T-helper 17 cell (primary cell): ENCODE measurements at regions not wholly inside any gene's neighbourhood (a gene's known extent, or its start where the extent isn't known, plus 50 kb on each side); places are given as distances from the start of the nearest gene placed in this dataset.
"Not testable (repeated sequence)": the region's sequence is repeated elsewhere in the genome, so short reads cannot be mapped to it uniquely, and the experiment has no call there.

Experiments
- ATAC-seq: fragments of 150-1000 bp; cut with Tn5 transposase; 2 replicates; pipeline ENCODE4 v1.10.0; 2021; ENCODE audit warnings: mild to moderate bottlenecking, moderate library complexity
- DNase-seq, 3 donors: peaks; one replicate each; pipeline versions ENCODE4 v3.0.0 to v3.0.0-alpha.2; 2020 to 2021
- H3K9me3 ChIP-seq: one replicate; pipeline ENCODE4 v1.7.0; 2013; ENCODE audit warnings: low read length, mild to moderate bottlenecking; ENCODE audit not compliant: control insufficient read depth, poor library complexity, severe bottlenecking
- H3K27ac Mint-ChIP-seq: one replicate; pipeline ENCODE4 v1.8.0; 2022; ENCODE audit warnings: mild to moderate bottlenecking, moderate library complexity, mixed read lengths
- H3K27me3 Mint-ChIP-seq: one replicate; pipeline ENCODE4 v1.8.0; 2022; ENCODE audit warnings: mixed read lengths
- H3K36me3 Mint-ChIP-seq: one replicate; pipeline ENCODE4 v1.8.0; 2022; ENCODE audit warnings: low read depth, mixed read lengths
- H3K4me1 Mint-ChIP-seq: one replicate; pipeline ENCODE4 v1.8.0; 2022; ENCODE audit warnings: mild to moderate bottlenecking, mixed read lengths
- H3K4me3 Mint-ChIP-seq: one replicate; pipeline ENCODE4 v1.8.0; 2022; ENCODE audit warnings: mild to moderate bottlenecking, moderate library complexity, mixed read lengths

GRCh38 chr7:45253368-45253767, 95.8 kb downstream of the RAMP3 start:
- H3K4me1 Mint-ChIP-seq = peaks cover 3% of the 10 kb centered on the region
- H3K27ac Mint-ChIP-seq = no peak overlapping the region
- peaks cover 3% of the 10 kb centered on the region for H3K36me3 Mint-ChIP-seq
- H3K9me3 ChIP-seq = no peaks in the 10 kb centered on the region
- DNase-seq (no peak), ATAC-seq (no peak)
- H3K27me3 Mint-ChIP-seq = peaks cover 25% of the 10 kb centered on the region
- H3K4me3 Mint-ChIP-seq = no peak overlapping the region

DNA sequence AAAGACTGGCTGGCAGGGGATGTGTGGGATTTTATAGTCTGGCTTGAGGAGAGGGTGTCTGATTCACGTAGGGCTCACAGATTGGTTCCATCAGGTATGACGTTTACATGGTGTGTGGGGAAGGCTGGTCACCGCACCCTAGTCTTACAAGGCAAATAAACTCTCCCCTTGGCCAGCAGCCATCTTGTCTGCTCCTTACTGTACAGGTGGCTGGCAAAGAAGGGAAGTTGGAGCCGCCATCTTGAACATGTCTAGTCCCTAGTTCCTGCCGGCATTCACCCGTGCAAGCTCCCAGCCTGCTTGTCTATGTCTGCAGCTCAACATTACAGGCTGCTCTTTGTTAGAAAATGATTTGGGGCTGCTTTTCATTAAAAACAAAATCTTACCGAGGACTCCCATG, 97.6 kb downstream of the RAMP3 start:
- no peak for DNase-seq
- no peak for ATAC-seq
- Mint-ChIP-seq H3K27ac (no peak overlapping the region), H3K27me3 (peaks cover 25% of the 10 kb centered on the region), H3K4me1 (peaks cover 7% of the 10 kb centered on the region), H3K36me3 (peaks cover 3% of the 10 kb centered on the region), H3K4me3 (no peak overlapping the region)
- H3K9me3 ChIP-seq = no peaks in the 10 kb centered on the region

- Mint-ChIP-seq H3K4me3 (no peak overlapping the region), H3K36me3 (peaks cover 3% of the 10 kb centered on the region), H3K27me3 (peaks cover 25% of the 10 kb centered on the region), H3K27ac (no peak overlapping the region), H3K4me1 (peaks cover 7% of the 10 kb centered on the region)
- H3K9me3 ChIP-seq = no peaks in the 10 kb centered on the region
- ATAC-seq (no peak), DNase-seq (no peak)
Measured at GRCh38 chr7:45256309-45256708, 98.7 kb downstream of the RAMP3 start.

DNA sequence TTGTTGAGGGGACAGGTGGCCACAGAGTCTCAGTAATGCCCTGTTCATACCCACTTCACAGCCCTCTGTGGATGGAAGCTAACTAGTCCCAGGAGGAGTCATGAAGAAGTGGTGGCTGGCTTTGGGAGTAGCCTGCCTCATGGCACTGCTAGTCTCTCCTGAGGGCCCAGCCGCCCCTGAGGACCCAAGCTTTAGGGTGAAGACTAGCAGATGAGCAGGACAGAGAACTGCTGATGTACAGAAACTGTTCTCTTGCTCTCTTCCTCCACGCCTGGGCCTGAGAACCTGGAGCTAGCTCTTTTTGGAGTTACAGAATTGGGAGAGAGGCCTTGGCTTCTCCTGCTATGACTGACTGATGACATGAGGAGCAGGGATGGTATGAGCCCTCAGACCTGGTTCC, 99.2 kb downstream of the RAMP3 start:
- Mint-ChIP-seq H3K4me1 (peaks cover 7% of the 10 kb centered on the region), H3K27me3 (peaks cover 25% of the 10 kb centered on the region), H3K36me3 (peaks cover 3% of the 10 kb centered on the region), H3K27ac (no peak overlapping the region), H3K4me3 (no peak overlapping the region)
- no peak for ATAC-seq
- DNase-seq = no peak
- H3K9me3 ChIP-seq = no peaks in the 10 kb centered on the region

- ATAC-seq (no peak), DNase-seq (no peak)
- no peaks in the 10 kb centered on the region for H3K9me3 ChIP-seq
- H3K4me3 Mint-ChIP-seq = no peak overlapping the region
- no peak overlapping the region for H3K27ac Mint-ChIP-seq
- peaks cover 25% of the 10 kb centered on the region for H3K27me3 Mint-ChIP-seq
- peaks cover 7% of the 10 kb centered on the region for H3K4me1 Mint-ChIP-seq
- H3K36me3 Mint-ChIP-seq = peaks cover 3% of the 10 kb centered on the region
Measured at GRCh38 chr7:45257284-45257683, 99.7 kb downstream of the RAMP3 start.

DNA sequence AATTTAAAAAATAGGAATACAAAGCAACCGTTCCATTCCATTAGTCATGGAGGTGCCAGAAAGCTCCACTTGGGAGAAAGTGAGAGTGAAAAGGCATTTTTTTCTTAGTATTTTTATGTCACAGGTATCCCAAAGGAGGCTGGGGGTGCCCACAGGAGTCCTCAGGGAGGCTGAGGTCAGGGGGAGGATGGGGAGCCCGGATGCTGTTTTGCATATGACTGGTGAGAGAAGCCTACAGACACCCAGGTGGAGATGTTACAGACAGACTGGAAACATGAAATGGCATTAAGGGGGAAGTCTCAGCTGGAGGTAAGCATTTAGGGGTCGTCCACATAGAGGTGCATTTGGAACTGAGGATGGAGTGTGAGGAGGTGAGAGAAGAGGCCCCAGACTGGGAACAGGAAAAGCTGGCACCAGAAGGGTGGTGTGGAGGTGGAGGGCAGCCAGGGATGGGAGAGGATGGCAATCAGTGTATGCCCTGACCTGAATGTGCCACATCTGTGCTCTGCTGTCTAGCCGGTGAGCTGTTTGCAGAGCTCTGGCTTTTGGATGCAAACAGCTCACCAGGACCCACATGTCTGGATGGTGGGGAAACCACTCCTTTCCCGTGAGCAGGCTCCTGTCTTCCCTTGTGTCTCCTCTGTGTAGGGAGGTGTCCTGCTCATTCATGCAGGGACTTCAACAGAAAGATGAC, 101.1 kb downstream of the RAMP3 start:
- no peak for ATAC-seq
- peaks cover 25% of the 10 kb centered on the region for H3K27me3 Mint-ChIP-seq
- no peaks in the 10 kb centered on the region for H3K36me3 Mint-ChIP-seq
- DNase-seq = no peak
- no peak overlapping the region for H3K27ac Mint-ChIP-seq
- H3K9me3 ChIP-seq = no peaks in the 10 kb centered on the region
- H3K4me3 Mint-ChIP-seq = no peak overlapping the region
- peaks cover 4% of the 10 kb centered on the region for H3K4me1 Mint-ChIP-seq

- no peak overlapping the region for H3K4me3 Mint-ChIP-seq
- no peaks in the 10 kb centered on the region for H3K36me3 Mint-ChIP-seq
- H3K27me3 Mint-ChIP-seq = peaks cover 25% of the 10 kb centered on the region
Measured at GRCh38 chr7:45259227-45259596, 101.6 kb downstream of the RAMP3 start.

DNA sequence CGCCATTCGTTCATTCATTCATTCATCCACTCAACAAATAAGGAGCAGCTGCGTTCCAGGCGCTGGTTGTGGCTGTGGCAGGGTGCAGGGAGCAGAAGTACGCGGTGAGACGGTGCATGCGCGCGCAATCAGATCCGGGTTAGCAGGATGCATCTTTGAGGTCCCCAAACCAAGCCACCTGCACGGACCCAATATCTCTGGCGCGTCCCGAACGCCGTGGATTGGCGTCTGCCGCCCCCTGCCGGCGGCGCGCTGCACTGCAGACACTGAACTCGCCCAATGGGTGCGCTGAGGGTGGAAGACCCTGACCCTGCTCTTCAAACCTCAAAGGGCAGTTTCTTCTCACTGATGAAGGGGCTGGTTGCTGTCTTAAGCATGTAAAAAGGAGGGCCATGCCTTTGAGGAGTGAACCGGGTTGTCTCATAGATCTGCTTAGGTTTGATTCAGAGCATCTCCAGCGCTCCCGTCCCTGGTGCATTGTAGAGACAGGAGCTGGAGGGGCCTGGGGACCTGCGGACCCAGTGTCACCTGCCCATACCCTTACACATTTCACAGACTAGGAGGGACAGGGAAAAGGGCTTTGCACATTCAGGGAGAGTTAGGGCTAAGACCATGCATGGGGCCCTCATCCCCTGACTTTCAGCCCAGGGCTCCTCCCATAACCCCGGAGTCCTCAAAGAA, 102.5 kb downstream of the RAMP3 start:
- H3K9me3 ChIP-seq = no peaks in the 10 kb centered on the region

More at GRCh38 chr7:45259227-45259596, 101.6 kb downstream of the RAMP3 start:
- Mint-ChIP-seq H3K27ac (no peak overlapping the region), H3K4me1 (peaks cover 4% of the 10 kb centered on the region)
- ATAC-seq (no peak), DNase-seq (no peak)
- H3K9me3 ChIP-seq = no peaks in the 10 kb centered on the region

GRCh38 chr7:45267262-45267661, 109.7 kb downstream of the RAMP3 start:
- Mint-ChIP-seq H3K27ac (no peak overlapping the region), H3K4me3 (no peak overlapping the region), H3K36me3 (peaks cover 6% of the 10 kb centered on the region), H3K4me1 (peaks cover 2% of the 10 kb centered on the region), H3K27me3 (peaks cover 45% of the 10 kb centered on the region)
- no peaks in the 10 kb centered on the region for H3K9me3 ChIP-seq
- DNase-seq (no peak), ATAC-seq (no peak)

More for the DNA sequence above, 102.5 kb downstream of the RAMP3 start:
- H3K4me3 Mint-ChIP-seq = peak overlapping the region; percentile 9
- peaks cover 4% of the 10 kb centered on the region for H3K4me1 Mint-ChIP-seq
- H3K36me3 Mint-ChIP-seq = no peaks in the 10 kb centered on the region
- peaks cover 24% of the 10 kb centered on the region for H3K27me3 Mint-ChIP-seq
- no peak overlapping the region for H3K27ac Mint-ChIP-seq
- DNase-seq = peak; percentile 54 to 75 (median 60)
- peak; percentile 86 for ATAC-seq

DNA sequence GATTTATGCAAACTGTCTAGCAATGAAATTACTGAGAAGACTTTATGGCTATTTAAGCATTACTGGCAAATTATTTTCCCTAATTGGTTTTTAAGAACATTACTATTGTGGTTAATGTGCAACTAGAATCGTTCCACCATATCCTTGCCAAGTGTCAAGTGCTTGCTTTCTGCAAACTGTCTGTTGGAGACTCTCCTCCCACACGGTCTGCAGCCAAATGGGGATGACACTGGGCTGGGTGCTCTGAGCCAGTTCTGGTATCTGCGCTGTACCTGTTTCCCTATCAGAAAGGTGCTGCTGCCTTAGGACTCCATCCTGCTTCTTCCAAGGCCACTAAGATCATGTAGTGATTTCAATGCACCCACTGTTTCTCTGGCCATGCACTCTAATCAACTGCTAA, 110.4 kb downstream of the RAMP3 start:
- H3K4me3 Mint-ChIP-seq = no peak overlapping the region
- ATAC-seq (no peak), DNase-seq (no peak)
- peaks cover 2% of the 10 kb centered on the region for H3K4me1 Mint-ChIP-seq
- H3K27me3 Mint-ChIP-seq = peaks cover 45% of the 10 kb centered on the region
- H3K27ac Mint-ChIP-seq = no peak overlapping the region
- no peaks in the 10 kb centered on the region for H3K9me3 ChIP-seq
- peaks cover 6% of the 10 kb centered on the region for H3K36me3 Mint-ChIP-seq

DNA sequence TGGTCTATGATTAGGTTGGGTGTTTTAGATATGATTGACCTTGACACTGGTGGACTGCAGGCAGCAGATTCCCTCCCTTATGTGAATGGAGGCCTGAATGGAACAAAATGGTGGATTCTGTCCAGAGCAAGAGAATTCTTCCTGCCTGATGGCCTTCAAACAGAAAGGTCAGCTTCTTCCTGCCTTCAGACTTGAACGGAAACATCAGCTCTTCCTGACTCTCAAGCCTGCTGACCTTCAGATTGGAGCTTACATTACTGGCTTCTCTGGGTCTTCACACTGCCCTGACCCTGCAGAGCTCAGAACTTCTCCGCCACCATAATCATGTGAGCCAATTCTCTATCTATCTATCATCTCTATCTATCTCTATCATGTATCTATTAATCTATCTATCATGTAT, 111.6 kb downstream of the RAMP3 start:
- no peak for DNase-seq
- Mint-ChIP-seq H3K4me1 (peaks cover 2% of the 10 kb centered on the region), H3K36me3 (peaks cover 6% of the 10 kb centered on the region), H3K27ac (no peak overlapping the region), H3K27me3 (peaks cover 45% of the 10 kb centered on the region), H3K4me3 (no peak overlapping the region)
- no peak for ATAC-seq
- no peaks in the 10 kb centered on the region for H3K9me3 ChIP-seq

DNA sequence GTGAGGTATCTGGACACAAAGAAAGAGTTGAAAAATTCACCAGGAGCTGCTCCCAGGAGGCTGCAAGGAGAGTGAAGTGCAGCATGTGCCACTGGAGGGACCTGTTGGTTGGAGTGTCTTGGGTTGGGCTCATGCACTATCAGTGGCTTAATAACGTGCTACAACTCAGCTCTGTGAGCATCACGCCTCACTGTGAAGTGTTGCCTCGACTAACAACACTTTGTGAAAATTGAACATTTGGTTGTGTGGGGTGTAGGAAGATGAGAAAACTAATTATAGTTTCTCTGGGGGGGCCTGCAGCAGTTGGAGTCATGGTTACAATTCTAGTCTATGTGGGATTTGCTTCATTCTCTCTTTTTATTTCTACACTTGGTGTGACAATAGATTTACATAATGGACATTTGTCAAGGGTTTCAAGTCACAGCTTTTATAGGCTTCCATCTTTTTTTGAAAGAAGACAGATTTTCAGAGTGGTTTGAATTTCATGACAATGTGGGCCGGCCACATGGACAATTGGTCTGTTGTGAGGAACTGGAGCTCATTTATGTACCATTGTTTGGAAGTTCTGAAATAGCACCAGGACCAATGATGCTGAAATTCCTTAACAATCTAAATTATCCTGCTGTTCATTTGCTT, 121.3 kb downstream of the RAMP3 start:
- Mint-ChIP-seq H3K4me1 (no peaks in the 10 kb centered on the region), H3K27me3 (peaks cover 29% of the 10 kb centered on the region), H3K27ac (no peak overlapping the region), H3K36me3 (peaks cover 2% of the 10 kb centered on the region), H3K4me3 (no peak overlapping the region)
- ATAC-seq = no peak
- DNase-seq = no peak
- H3K9me3 ChIP-seq = no peaks in the 10 kb centered on the region

DNA sequence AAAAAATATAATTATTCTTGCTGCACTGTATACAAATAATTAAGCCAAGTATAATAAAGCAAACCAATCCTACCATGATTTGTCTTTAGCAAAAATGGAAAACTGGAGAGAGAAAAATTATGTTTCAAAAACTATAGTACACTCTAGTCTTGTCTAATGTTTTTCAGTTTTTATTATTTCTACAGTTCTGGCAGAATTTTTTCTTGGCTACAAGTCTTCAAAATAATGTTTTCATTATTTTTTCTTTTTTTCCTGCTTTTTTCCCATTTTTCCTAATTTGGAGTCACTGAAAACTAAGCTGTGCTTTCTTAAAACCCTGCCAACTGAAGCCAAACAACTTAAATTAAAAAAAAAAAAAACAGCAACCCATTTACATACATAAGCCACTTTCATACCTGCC, 132.0 kb downstream of the RAMP3 start:
- H3K4me1 Mint-ChIP-seq, DNase-seq, H3K27ac Mint-ChIP-seq, H3K9me3 ChIP-seq, ATAC-seq, H3K36me3 Mint-ChIP-seq, H3K4me3 Mint-ChIP-seq: not testable (repeated sequence)
- peaks cover 37% of the 10 kb centered on the region for H3K27me3 Mint-ChIP-seq
